Parathyroid adenoma (tissue), 2 donors: ENCODE measurements at regions not wholly inside any gene's neighbourhood (a gene's known extent, or its start where the extent isn't known, plus 50 kb on each side); places are given as distances from the start of the nearest gene placed in this dataset.
"Not testable (repeated sequence)": the region's sequence is repeated elsewhere in the genome, so short reads cannot be mapped to it uniquely, and the experiment has no call there.

Experiments
- H2AFZ ChIP-seq: fragments of 300-600 bp; sonication (generic); one replicate; pipeline ENCODE4 v1.7.0; 2017; ENCODE audit warnings: antibody characterized with exemption, mild to moderate bottlenecking
- H3K27ac ChIP-seq: fragments of 300-600 bp; sonication (generic); one replicate; pipeline ENCODE4 v1.7.0; 2017
- H3K27me3 ChIP-seq: fragments of 300-600 bp; sonication (generic); one replicate; pipeline ENCODE4 v1.7.0; 2017; ENCODE audit warnings: low read length; ENCODE audit not compliant: control insufficient read depth, insufficient read depth
- H3K36me3 ChIP-seq: fragments of 300-600 bp; sonication (generic); one replicate; pipeline ENCODE4 v1.7.0; 2017; ENCODE audit warnings: low read length; ENCODE audit not compliant: control insufficient read depth, insufficient read depth
- H3K4me1 ChIP-seq: fragments of 300-600 bp; sonication (generic); one replicate; pipeline ENCODE4 v1.7.0; 2017; ENCODE audit warnings: control low read depth
- H3K4me2 ChIP-seq: fragments of 300-600 bp; sonication (generic); one replicate; pipeline ENCODE4 v1.7.0; 2017; ENCODE audit warnings: low read length
- H3K4me3 ChIP-seq: fragments of 300-600 bp; sonication (generic); one replicate; pipeline ENCODE4 v1.7.0; 2017; ENCODE audit warnings: low read depth, low read length
- H3K79me2 ChIP-seq: fragments of 300-600 bp; sonication (generic); one replicate; pipeline ENCODE4 v1.7.0; 2017; ENCODE audit warnings: control low read depth
- H3K9ac ChIP-seq: fragments of 300-600 bp; sonication (generic); one replicate; pipeline ENCODE4 v1.7.0; 2017; ENCODE audit warnings: mild to moderate bottlenecking
- H3K9me3 ChIP-seq: fragments of 300-600 bp; sonication (generic); one replicate; pipeline ENCODE4 v1.7.0; 2017; ENCODE audit warnings: low read length; ENCODE audit not compliant: control insufficient read depth
- TF ChIP-seq, protein P1 (sequence below): fragments of 300-600 bp; sonication (generic); IDR thresholded peaks from one replicate; pipeline ENCODE4 v1.7.0; 2017; ENCODE audit warnings: antibody characterized with exemption, mild to moderate bottlenecking
- donor health status: primary hyperparathyroidism.

DNA sequence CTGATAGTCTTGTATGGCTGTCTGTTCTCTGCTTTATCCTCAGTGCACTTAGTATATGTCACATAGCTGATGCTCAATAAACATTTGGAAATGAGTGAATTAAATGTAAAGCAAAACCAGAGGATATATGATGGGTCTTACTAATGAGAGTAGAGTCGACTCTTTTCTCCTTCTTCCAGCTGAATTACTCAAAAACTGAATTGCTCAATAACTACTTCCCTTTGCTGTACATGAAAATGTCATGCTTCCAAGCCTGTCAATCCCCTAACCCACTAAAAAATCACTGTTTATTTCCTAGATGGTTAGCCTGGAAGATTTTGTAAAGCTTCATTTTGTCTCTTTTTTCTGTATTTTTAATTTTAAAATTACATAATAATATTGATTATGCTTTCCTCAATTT is 88.0 kb downstream of the OR13A1 start:
- no peak overlapping the region for H3K9ac ChIP-seq
- no peaks in the 10 kb centered on the region for H3K36me3 ChIP-seq
- H3K4me1 ChIP-seq, result no peaks in the 10 kb centered on the region
- H3K27ac ChIP-seq, result no peak overlapping the region
- H3K9me3 ChIP-seq, result no peaks in the 10 kb centered on the region
- H3K4me3 ChIP-seq, result no peak overlapping the region
- H2AFZ ChIP-seq, result no peak overlapping the region
- no peaks in the 10 kb centered on the region for H3K79me2 ChIP-seq
- TF ChIP-seq, protein P1, sequence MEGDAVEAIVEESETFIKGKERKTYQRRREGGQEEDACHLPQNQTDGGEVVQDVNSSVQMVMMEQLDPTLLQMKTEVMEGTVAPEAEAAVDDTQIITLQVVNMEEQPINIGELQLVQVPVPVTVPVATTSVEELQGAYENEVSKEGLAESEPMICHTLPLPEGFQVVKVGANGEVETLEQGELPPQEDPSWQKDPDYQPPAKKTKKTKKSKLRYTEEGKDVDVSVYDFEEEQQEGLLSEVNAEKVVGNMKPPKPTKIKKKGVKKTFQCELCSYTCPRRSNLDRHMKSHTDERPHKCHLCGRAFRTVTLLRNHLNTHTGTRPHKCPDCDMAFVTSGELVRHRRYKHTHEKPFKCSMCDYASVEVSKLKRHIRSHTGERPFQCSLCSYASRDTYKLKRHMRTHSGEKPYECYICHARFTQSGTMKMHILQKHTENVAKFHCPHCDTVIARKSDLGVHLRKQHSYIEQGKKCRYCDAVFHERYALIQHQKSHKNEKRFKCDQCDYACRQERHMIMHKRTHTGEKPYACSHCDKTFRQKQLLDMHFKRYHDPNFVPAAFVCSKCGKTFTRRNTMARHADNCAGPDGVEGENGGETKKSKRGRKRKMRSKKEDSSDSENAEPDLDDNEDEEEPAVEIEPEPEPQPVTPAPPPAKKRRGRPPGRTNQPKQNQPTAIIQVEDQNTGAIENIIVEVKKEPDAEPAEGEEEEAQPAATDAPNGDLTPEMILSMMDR, result no peak
- no peak overlapping the region for H3K4me2 ChIP-seq
- no peaks in the 10 kb centered on the region for H3K27me3 ChIP-seq

- H3K4me2 ChIP-seq, result no peak overlapping the region
- H3K79me2 ChIP-seq, result no peaks in the 10 kb centered on the region
- H3K4me1 ChIP-seq, result no peaks in the 10 kb centered on the region
- H3K9ac ChIP-seq, result no peak overlapping the region
- no peaks in the 10 kb centered on the region for H3K9me3 ChIP-seq
- H3K27ac ChIP-seq, result no peak overlapping the region
- H3K36me3 ChIP-seq, result no peaks in the 10 kb centered on the region
- H3K4me3 ChIP-seq, result no peak overlapping the region
- H3K27me3 ChIP-seq, result no peaks in the 10 kb centered on the region
- TF ChIP-seq, protein P1, result no peak
- H2AFZ ChIP-seq, result no peak overlapping the region
Measured at GRCh38 chr10:45229823-45230222, 85.6 kb downstream of the OR13A1 start.

DNA sequence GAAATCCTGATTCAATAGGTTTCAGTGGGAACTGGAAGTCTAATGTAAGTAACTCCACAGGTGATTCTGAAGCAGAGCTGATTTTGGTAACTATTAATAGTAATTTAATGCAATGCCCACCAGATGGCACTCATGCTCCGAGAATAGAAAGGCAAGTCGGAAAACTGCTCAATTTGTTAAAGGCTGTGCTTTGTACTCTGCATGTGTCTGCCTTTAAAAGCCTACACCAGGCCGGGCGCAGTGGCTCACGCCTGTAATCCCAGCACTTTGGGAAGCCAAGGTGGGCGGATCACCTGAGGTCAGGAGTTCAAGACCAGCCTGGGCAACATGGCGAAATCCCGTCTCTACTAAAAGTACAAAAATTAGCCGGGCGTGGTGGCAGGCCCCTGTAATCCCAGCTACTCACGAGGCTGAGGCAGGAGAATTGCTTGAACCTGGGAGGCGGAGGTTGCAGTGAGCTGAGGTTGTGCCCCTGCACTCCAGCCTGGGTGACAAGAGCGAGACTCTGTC is 80.1 kb downstream of the OR13A1 start:
- not testable (repeated sequence) for H3K4me3 ChIP-seq, H3K9me3 ChIP-seq, H2AFZ ChIP-seq, H3K27me3 ChIP-seq, H3K4me2 ChIP-seq, H3K9ac ChIP-seq, H3K4me1 ChIP-seq, H3K27ac ChIP-seq, H3K36me3 ChIP-seq, H3K79me2 ChIP-seq
- TF ChIP-seq, protein P1, result peak; percentile 59

DNA sequence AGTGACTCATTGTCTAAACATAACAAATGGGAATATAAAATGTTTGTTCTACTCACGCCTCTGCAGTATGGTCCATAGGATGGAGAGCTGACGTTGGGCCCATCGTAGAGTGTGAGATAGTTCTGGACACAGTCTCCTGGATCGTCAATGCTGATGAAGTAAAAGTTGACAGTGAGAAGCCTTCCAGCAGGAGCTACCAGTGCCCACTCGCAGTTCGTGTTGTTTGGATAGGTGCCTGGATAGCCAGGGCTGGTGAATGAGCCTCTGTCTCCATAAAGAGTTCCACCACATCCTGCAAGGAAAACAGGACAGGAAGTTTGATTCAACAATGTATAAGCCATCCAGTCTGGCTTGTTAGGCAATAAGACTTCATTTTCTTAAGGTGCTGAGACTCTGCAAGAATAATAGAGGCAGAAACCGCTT is 79.6 kb downstream of the OR13A1 start:
- no peaks in the 10 kb centered on the region for H3K79me2 ChIP-seq
- TF ChIP-seq, protein P1, result no peak
- no peaks in the 10 kb centered on the region for H3K27me3 ChIP-seq
- H3K4me1 ChIP-seq, result no peaks in the 10 kb centered on the region
- no peaks in the 10 kb centered on the region for H3K36me3 ChIP-seq
- no peak overlapping the region for H2AFZ ChIP-seq
- no peak overlapping the region for H3K4me2 ChIP-seq
- H3K9ac ChIP-seq, result no peak overlapping the region
- H3K27ac ChIP-seq, result no peak overlapping the region
- H3K4me3 ChIP-seq, result no peak overlapping the region
- H3K9me3 ChIP-seq, result no peaks in the 10 kb centered on the region

DNA sequence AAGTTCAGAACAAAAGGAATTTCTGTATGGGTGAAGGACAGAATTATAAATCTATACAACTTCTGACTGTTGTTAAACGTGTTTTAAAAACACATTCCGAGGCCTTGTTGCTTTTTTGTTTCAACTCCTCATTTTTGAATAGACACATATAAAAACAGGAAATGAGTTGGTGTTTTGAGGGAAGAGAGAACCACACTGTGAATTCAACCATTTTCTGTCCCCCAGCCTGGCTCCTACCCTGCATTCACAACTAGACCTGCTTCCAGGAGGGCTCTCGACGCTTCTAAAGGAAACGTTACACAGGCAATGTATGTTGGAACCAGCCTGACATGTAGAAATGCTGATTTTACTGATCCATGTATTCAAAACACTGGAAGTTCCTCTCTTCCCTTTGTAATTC is 76.5 kb downstream of the OR13A1 start:
- no peak overlapping the region for H3K4me3 ChIP-seq
- TF ChIP-seq, protein P1, result no peak
- H3K9ac ChIP-seq, result no peak overlapping the region
- no peaks in the 10 kb centered on the region for H3K36me3 ChIP-seq
- no peak overlapping the region for H3K4me2 ChIP-seq
- H3K27me3 ChIP-seq, result no peaks in the 10 kb centered on the region
- no peaks in the 10 kb centered on the region for H3K4me1 ChIP-seq
- no peaks in the 10 kb centered on the region for H3K9me3 ChIP-seq
- H2AFZ ChIP-seq, result no peak overlapping the region
- no peaks in the 10 kb centered on the region for H3K79me2 ChIP-seq
- H3K27ac ChIP-seq, result no peak overlapping the region
